PFSK-1 (cell line): ENCODE measurements at regions not wholly inside any gene's neighbourhood (a gene's known extent, or its start where the extent isn't known, plus 50 kb on each side); places are given as distances from the start of the nearest gene placed in this dataset.

Experiments
- FOXP2 ChIP-seq: optimal IDR thresholded peaks from 2 replicates; pipeline ENCODE3; 2011; ENCODE audit warnings: borderline replicate concordance, control low read depth, inconsistent platforms; ENCODE audit not compliant: insufficient read depth; ENCODE audit errors: extremely low read length, extremely low read depth
- POLR2AphosphoS5 ChIP-seq: IDR thresholded peaks from 2 replicates; pipeline ENCODE4 v1.6.1; 2012; ENCODE audit warnings: low read depth, mild to moderate bottlenecking, control low read depth, low read length, moderate library complexity
- SIN3A ChIP-seq: IDR thresholded peaks from 2 replicates; pipeline ENCODE4 v1.6.1; 2012; ENCODE audit warnings: mild to moderate bottlenecking, low read length, moderate library complexity, borderline replicate concordance; ENCODE audit not compliant: insufficient read depth
- TAF1 ChIP-seq: IDR thresholded peaks from 2 replicates; pipeline ENCODE4 v1.6.1; 2012; ENCODE audit warnings: low read length, control low read depth, borderline replicate concordance; ENCODE audit not compliant: insufficient read depth
- TF ChIP-seq, protein P1 (sequence below), 2 experiments: IDR thresholded peaks; 2 replicates each; pipeline versions ENCODE4 v1.6.1 to v1.8.0; 2011 to 2012; ENCODE audit warnings: low read depth in 2 of 2, low read length in 2 of 2, control low read depth in 1 of 2, inconsistent platforms in 1 of 2, mild to moderate bottlenecking in 1 of 2, moderate library complexity in 1 of 2; ENCODE audit not compliant: insufficient read depth in 1 of 2

- TF ChIP-seq POLR2AphosphoS5 = no peak
- TF ChIP-seq TAF1 = no peak
- TF ChIP-seq SIN3A = no peak
- no peak for TF ChIP-seq FOXP2
- TF ChIP-seq, protein P1, sequence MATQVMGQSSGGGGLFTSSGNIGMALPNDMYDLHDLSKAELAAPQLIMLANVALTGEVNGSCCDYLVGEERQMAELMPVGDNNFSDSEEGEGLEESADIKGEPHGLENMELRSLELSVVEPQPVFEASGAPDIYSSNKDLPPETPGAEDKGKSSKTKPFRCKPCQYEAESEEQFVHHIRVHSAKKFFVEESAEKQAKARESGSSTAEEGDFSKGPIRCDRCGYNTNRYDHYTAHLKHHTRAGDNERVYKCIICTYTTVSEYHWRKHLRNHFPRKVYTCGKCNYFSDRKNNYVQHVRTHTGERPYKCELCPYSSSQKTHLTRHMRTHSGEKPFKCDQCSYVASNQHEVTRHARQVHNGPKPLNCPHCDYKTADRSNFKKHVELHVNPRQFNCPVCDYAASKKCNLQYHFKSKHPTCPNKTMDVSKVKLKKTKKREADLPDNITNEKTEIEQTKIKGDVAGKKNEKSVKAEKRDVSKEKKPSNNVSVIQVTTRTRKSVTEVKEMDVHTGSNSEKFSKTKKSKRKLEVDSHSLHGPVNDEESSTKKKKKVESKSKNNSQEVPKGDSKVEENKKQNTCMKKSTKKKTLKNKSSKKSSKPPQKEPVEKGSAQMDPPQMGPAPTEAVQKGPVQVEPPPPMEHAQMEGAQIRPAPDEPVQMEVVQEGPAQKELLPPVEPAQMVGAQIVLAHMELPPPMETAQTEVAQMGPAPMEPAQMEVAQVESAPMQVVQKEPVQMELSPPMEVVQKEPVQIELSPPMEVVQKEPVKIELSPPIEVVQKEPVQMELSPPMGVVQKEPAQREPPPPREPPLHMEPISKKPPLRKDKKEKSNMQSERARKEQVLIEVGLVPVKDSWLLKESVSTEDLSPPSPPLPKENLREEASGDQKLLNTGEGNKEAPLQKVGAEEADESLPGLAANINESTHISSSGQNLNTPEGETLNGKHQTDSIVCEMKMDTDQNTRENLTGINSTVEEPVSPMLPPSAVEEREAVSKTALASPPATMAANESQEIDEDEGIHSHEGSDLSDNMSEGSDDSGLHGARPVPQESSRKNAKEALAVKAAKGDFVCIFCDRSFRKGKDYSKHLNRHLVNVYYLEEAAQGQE (IDR thresholded peaks at IDR 0.05; ENCODE audit: insufficient read depth in 1 of 2, low read depth in 2 of 2, low read length in 2 of 2) = 0 out of 4 replicates have a peak, but pooled peaks of 1 of the 2 experiments have one; percentile 15
These were observed 482.9 kb downstream of the AGTPBP1 start for GRCh38 chr9:85258823-85259370.
